OCI-M2 (cell line): ENCODE measurements at regions not wholly inside any gene's neighbourhood (a gene's known extent, or its start where the extent isn't known, plus 50 kb on each side); places are given as distances from the start of the nearest gene placed in this dataset.
"Not testable (repeated sequence)": the region's sequence is repeated elsewhere in the genome, so short reads cannot be mapped to it uniquely, and the experiment has no call there.

Experiments used
- DNase-seq: peaks from one replicate; lab custom pipeline; 2025; ENCODE audit not compliant: unreplicated experiment; lab: John Stamatoyannopoulos, UW

- no peak for DNase-seq
Measured at GRCh38 chr6:43891072-43891870, 121.3 kb downstream of the VEGFA start.

GRCh38 chr6:43890197-43891062 lies 120.4 kb downstream of the VEGFA start:
- no peak for DNase-seq

GRCh38 chr6:43887906-43888683 lies 118.1 kb downstream of the VEGFA start:
- DNase-seq = no peak

DNA sequence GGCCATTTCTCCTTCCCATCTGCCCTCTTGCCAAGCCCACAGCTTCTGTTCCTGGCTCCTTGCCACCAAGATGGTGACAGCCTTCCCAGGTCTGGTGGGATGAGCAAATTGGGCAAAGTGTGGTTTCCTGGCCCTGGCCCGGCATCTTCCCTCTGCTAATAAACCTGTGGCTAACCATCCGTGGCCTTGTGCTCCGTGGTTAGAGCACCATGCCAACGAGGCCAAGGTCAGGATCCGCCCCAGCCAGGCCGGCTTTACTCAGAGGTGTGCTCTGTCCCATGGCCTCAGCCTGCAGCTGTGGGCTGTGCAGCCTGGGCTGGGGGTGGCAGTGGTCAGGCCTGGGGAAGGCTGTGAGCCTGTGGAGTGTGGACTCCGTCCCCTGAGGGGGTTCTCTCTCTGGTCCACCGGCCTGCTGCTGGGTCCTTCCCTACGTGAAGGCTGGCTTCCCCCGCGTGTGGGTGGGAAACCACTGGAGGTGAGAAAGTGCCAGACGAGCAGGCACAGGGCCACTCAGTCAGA lies 117.4 kb downstream of the VEGFA start:
- no peak for DNase-seq

DNA sequence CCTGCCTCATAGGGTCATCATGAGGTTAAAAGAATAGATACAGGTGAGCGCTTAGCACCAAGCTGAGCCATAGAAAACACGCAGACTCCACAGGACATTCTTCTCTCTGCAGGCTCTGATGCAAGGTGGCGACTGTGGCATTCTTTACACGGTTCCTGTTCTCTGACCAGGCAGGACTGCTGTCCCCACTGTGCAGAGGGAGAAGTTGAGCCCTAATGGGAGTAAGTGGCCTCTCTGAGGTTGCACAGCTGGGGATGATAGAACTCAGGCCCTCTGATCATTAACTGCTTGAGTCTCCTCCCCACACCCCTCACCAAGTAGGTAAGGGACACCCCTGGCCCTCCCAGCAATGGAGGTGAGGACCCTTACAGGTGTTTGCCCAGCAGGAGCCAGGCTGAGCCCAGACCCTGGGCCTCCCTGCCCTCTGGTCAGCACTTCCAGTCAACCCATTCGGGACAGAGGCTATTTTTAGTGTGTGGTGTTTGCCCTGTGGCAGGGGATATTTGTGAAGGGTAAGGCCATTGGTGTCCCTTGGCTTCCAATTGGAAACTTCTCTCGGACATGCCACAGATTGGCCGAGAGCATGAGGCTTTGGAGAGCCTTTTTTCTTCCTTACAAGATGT lies 116.8 kb downstream of the VEGFA start:
- DNase-seq = no peak

DNA sequence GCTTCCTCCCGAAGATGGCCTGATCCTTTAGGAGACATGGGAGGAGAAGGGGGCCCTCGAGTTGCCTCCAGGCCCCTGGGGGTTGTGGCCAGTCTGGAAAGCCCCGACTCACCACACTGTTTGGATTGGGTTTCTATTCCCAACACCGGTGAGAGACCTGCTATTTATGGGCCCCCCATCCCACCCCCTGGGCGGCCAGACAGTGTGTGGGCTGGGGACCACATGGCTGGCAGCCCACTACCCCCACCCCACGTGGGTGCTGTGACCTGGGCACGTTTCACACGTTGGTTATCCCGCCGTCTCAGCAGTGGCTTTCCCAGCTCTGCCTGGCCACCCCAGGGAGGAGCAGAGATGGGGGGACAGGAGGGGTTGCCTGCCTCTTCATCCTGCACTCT lies 116.1 kb downstream of the VEGFA start:
- DNase-seq = no peak

- no peak for DNase-seq
Measured at GRCh38 chr6:43885399-43886066, 115.5 kb downstream of the VEGFA start.

DNA sequence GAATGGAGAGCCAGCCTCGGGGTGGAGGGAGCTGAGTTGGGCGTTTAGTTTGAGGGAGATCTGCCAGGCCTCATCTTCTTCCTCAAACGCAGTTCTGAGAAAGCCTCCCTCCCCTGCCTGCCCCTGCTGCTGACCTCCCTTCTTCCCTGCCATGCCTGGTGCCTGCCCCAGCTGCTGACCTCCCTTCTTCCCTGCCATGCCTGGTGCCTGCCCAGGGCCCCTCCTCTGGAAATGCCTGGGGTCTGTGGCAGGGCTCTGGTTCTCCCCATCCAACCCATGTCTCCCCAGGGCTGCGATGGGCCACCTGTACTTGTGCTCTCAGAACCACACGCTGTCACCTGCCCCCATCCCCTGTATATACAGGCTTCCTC lies 114.6 kb downstream of the VEGFA start:
- no peak for DNase-seq

DNA sequence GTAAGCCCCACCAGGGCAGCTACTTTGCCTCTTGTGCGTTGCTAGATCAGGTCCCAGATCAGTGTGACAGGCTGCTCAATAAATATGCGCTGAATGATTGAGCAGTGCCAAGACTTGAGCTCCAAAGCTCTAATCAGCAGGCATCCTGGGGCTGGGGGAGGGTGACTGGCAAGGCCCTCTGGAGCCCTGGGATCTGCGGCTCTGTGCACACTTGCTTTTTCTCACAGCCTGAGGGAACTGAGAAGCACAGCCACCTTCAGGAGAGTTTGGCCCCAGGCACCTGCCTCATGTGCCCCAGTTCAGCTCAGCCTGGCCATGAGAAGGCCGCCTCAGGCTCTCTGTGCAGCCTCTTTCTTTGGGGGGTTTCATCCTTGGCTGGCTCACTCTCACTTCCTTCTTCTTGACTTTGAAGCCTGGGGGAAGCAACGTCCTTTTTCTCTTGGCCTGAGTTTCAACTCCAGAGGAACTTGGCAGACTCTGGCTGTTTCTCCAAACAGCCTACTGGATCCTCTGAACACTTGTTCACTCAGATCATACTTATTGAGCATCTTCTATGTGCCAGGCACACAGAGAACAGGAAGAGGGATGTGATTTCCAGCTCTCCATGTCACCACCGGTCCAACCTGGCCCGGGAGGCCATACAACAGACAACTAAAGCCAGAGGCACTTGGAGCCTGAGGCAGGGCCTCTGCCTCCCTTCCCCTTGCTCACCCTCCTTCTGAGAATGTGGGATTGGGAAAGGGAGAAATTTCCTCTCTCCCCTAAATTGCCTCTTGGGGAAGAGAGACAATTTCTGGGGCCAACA lies 114.0 kb downstream of the VEGFA start:
- DNase-seq = no peak

DNA sequence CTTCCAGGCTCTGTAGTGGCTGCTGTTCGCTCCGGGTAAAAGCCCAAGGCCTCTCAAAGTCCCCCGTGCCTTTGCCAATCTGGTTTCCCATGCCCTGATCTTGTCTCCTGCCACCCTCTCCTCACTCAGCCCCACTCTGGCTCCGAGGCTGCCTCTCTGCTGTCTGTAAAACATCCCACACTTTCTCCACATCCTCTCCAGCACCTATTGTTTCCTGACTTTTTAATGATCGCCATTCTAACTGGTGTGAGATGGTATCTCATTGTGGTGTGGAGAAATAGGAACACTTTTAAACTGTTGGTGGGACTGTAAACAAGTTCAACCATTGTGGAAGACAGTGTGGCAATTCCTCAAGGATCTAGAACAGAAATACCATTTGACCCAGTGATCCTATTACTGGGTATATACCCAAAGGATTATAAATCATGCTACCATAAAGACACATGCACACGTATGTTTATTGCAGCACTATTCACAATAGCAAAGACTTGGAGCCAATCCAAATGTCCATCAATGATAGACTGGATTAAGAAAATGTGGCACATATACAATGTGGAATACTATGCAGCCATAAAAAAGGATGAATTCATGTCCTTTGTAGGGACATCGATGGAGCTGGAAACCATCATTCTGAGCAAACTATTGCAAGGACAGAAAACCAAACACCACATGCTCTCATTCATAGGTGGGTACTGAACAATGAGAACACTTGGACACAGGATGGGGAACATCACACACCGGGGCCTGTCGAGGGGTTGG lies 112.9 kb downstream of the VEGFA start:
- DNase-seq = not testable (repeated sequence)

GRCh38 chr6:43880236-43881137 lies 110.5 kb downstream of the VEGFA start:
- no peak for DNase-seq

DNA sequence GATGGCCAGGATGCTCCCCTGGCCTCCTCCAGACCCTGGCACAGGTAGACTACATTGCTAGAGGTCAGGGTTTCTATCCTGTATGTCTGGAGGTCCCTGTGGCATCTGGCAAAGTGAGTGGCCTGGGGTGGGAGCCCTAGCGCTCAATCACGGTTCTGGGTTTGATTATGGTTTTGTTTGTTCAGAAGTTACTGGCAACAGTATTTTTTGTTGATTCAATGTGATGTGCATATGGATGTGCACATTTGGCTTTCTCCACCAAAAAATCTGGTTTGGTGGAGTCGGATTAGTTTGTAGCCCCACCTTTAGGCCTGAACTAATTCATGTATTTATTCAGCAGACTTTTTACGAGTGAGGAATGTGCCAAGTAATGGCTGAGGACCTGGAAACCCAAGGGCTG lies 109.7 kb downstream of the VEGFA start:
- DNase-seq = no peak

GRCh38 chr6:43878823-43879495 lies 108.9 kb downstream of the VEGFA start:
- no peak for DNase-seq

- DNase-seq = no peak
Measured at GRCh38 chr6:43878127-43878634, 108.2 kb downstream of the VEGFA start.

DNA sequence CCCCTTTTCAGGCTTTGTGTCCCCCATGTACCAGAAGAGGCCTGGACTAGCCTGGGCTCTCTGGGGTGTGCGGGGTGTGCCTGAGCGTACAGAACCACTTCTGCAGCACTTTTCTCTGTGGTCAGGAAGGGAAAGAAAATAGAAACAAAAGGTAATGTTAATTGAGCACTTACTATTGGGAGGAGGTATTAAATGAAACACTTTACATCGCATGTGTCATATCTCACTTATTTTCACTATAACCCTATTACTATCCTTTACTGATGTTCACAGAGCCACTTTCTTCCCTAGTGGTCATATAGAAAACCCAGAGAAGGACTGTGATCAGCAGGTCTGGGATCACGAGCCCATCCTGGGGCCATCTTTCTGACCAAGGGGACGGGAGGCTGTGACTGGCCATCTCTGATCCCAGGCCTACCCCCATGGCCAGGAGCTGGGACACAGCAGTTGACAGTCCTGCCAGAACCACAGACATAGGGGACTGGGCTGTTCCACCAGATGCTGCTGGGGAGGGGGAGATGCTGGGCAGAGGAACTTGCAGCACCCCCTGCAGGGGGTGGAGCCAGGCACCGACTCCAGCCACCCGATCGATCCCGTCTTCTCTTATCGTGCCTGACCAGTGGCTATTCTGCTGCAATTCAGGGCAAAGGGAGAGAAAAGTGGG lies 107.6 kb downstream of the VEGFA start:
- no peak for DNase-seq

GRCh38 chr6:43877036-43877435 lies 107.0 kb downstream of the VEGFA start:
- DNase-seq = no peak
